ENCODE measurements at regions not wholly inside any gene's neighbourhood (a gene's known extent, or its start where the extent isn't known, plus 50 kb on each side); places are given as distances from the start of the nearest gene placed in this dataset.

- H3K27me3 ChIP-seq (ENCODE audit: control insufficient read depth, insufficient read depth, low read length): no peaks in the 10 kb centered on the region
- H3K27ac ChIP-seq (ENCODE audit: low read length): no peak overlapping the region
- no peak for DNase-seq (ENCODE audit: low read depth, low spot score)
- no peaks in the 10 kb centered on the region for H3K36me3 ChIP-seq (ENCODE audit: control insufficient read depth, insufficient read depth, low read length)
- no peak overlapping the region for H3K4me3 ChIP-seq (ENCODE audit: low read length)
- peaks cover 3% of the 10 kb centered on the region; the same call in 1 of the 2 replicates for H3K4me1 ChIP-seq (ENCODE audit: control insufficient read depth, insufficient read depth, low read length)
- H3K9me3 ChIP-seq (ENCODE audit: control insufficient read depth, insufficient read depth, low read length): no peaks in the 10 kb centered on the region
- no CpG with 5 or more reads among the region's 5 CpGs for WGBS (ENCODE audit: insufficient coverage, insufficient read length)
Observed at GRCh38 chr3:41073190-41073589, 126.1 kb upstream of the CTNNB1 start.

- Histone ChIP-seq H3K4me3 (ENCODE audit: low read length) (no peak overlapping the region), H3K36me3 (ENCODE audit: control insufficient read depth, insufficient read depth, low read length) (no peaks in the 10 kb centered on the region), H3K27me3 (ENCODE audit: control insufficient read depth, insufficient read depth, low read length) (no peaks in the 10 kb centered on the region), H3K27ac (ENCODE audit: low read length) (no peak overlapping the region), H3K9me3 (ENCODE audit: control insufficient read depth, insufficient read depth, low read length) (no peaks in the 10 kb centered on the region), H3K4me1 (ENCODE audit: control insufficient read depth, insufficient read depth, low read length) (peaks cover 5% of the 10 kb centered on the region; the same call in 1 of the 2 replicates)
- no CpG with 5 or more reads among the region's 7 CpGs for WGBS (ENCODE audit: insufficient coverage, insufficient read length)
- DNase-seq (ENCODE audit: low read depth, low spot score): no peak
Observed at GRCh38 chr3:41075975-41076374, 123.3 kb upstream of the CTNNB1 start.

- Histone ChIP-seq H3K27ac (ENCODE audit: low read length) (no peak overlapping the region), H3K4me1 (ENCODE audit: control insufficient read depth, insufficient read depth, low read length) (peaks cover 5% of the 10 kb centered on the region; the same call in 1 of the 2 replicates), H3K27me3 (ENCODE audit: control insufficient read depth, insufficient read depth, low read length) (no peaks in the 10 kb centered on the region), H3K9me3 (ENCODE audit: control insufficient read depth, insufficient read depth, low read length) (no peaks in the 10 kb centered on the region), H3K4me3 (ENCODE audit: low read length) (no peak overlapping the region), H3K36me3 (ENCODE audit: control insufficient read depth, insufficient read depth, low read length) (no peaks in the 10 kb centered on the region)
- DNase-seq (ENCODE audit: low read depth, low spot score): no peak
Observed at GRCh38 chr3:41076399-41076798, 122.9 kb upstream of the CTNNB1 start.

GRCh38 chr3:41080141-41080540 lies 119.2 kb upstream of the CTNNB1 start:
- peaks cover 5% of the 10 kb centered on the region; the same call in 1 of the 2 replicates for H3K4me1 ChIP-seq (ENCODE audit: control insufficient read depth, insufficient read depth, low read length)
- no peaks in the 10 kb centered on the region for H3K9me3 ChIP-seq (ENCODE audit: control insufficient read depth, insufficient read depth, low read length)
- no peak for DNase-seq (ENCODE audit: low read depth, low spot score)
- no peaks in the 10 kb centered on the region for H3K27me3 ChIP-seq (ENCODE audit: control insufficient read depth, insufficient read depth, low read length)
- no CpG with 5 or more reads among the region's 4 CpGs for WGBS (ENCODE audit: insufficient coverage, insufficient read length)
- no peak overlapping the region for H3K4me3 ChIP-seq (ENCODE audit: low read length)
- H3K27ac ChIP-seq (ENCODE audit: low read length): no peak overlapping the region
- H3K36me3 ChIP-seq (ENCODE audit: control insufficient read depth, insufficient read depth, low read length): no peaks in the 10 kb centered on the region

GRCh38 chr3:41088882-41089281 lies 110.4 kb upstream of the CTNNB1 start:
- no peak overlapping the region for H3K27ac ChIP-seq (ENCODE audit: low read length)
- no peaks in the 10 kb centered on the region for H3K27me3 ChIP-seq (ENCODE audit: control insufficient read depth, insufficient read depth, low read length)
- H3K4me3 ChIP-seq (ENCODE audit: low read length): no peak overlapping the region
- H3K36me3 ChIP-seq (ENCODE audit: control insufficient read depth, insufficient read depth, low read length): no peaks in the 10 kb centered on the region
- no peaks in the 10 kb centered on the region for H3K9me3 ChIP-seq (ENCODE audit: control insufficient read depth, insufficient read depth, low read length)
- no peaks in the 10 kb centered on the region for H3K4me1 ChIP-seq (ENCODE audit: control insufficient read depth, insufficient read depth, low read length)
- WGBS (ENCODE audit: insufficient coverage, insufficient read length): no CpG with 5 or more reads among the region's 1 CpG
- DNase-seq (ENCODE audit: low read depth, low spot score): no peak

- Histone ChIP-seq H3K4me3 (ENCODE audit: low read length) (no peak overlapping the region), H3K9me3 (ENCODE audit: control insufficient read depth, insufficient read depth, low read length) (no peaks in the 10 kb centered on the region), H3K4me1 (ENCODE audit: control insufficient read depth, insufficient read depth, low read length) (no peaks in the 10 kb centered on the region), H3K27me3 (ENCODE audit: control insufficient read depth, insufficient read depth, low read length) (no peaks in the 10 kb centered on the region), H3K36me3 (ENCODE audit: control insufficient read depth, insufficient read depth, low read length) (no peaks in the 10 kb centered on the region), H3K27ac (ENCODE audit: low read length) (no peak overlapping the region)
- WGBS (ENCODE audit: insufficient coverage, insufficient read length): no CpG with 5 or more reads among the region's 1 CpG
- DNase-seq (ENCODE audit: low read depth, low spot score): no peak
Observed at GRCh38 chr3:41089566-41089965, 109.7 kb upstream of the CTNNB1 start.

GRCh38 chr3:41092844-41093243 lies 106.5 kb upstream of the CTNNB1 start:
- Histone ChIP-seq H3K4me3 (ENCODE audit: low read length) (no peak overlapping the region), H3K9me3 (ENCODE audit: control insufficient read depth, insufficient read depth, low read length) (no peaks in the 10 kb centered on the region), H3K36me3 (ENCODE audit: control insufficient read depth, insufficient read depth, low read length) (no peaks in the 10 kb centered on the region), H3K27me3 (ENCODE audit: control insufficient read depth, insufficient read depth, low read length) (no peaks in the 10 kb centered on the region), H3K4me1 (ENCODE audit: control insufficient read depth, insufficient read depth, low read length) (no peaks in the 10 kb centered on the region), H3K27ac (ENCODE audit: low read length) (no peak overlapping the region)
- DNase-seq (ENCODE audit: low read depth, low spot score): no peak
- no CpG with 5 or more reads among the region's 4 CpGs for WGBS (ENCODE audit: insufficient coverage, insufficient read length)

GRCh38 chr3:41093476-41093875 lies 105.8 kb upstream of the CTNNB1 start:
- no CpG with 5 or more reads among the region's 3 CpGs for WGBS (ENCODE audit: insufficient coverage, insufficient read length)
- Histone ChIP-seq H3K36me3 (ENCODE audit: control insufficient read depth, insufficient read depth, low read length) (no peaks in the 10 kb centered on the region), H3K9me3 (ENCODE audit: control insufficient read depth, insufficient read depth, low read length) (no peaks in the 10 kb centered on the region), H3K4me3 (ENCODE audit: low read length) (no peak overlapping the region), H3K27ac (ENCODE audit: low read length) (no peak overlapping the region), H3K4me1 (ENCODE audit: control insufficient read depth, insufficient read depth, low read length) (no peaks in the 10 kb centered on the region), H3K27me3 (ENCODE audit: control insufficient read depth, insufficient read depth, low read length) (no peaks in the 10 kb centered on the region)
- DNase-seq (ENCODE audit: low read depth, low spot score): no peak

GRCh38 chr3:41094351-41094750 lies 105.0 kb upstream of the CTNNB1 start:
- Histone ChIP-seq H3K9me3 (ENCODE audit: control insufficient read depth, insufficient read depth, low read length) (no peaks in the 10 kb centered on the region), H3K27ac (ENCODE audit: low read length) (no peak overlapping the region), H3K4me3 (ENCODE audit: low read length) (no peak overlapping the region), H3K27me3 (ENCODE audit: control insufficient read depth, insufficient read depth, low read length) (no peaks in the 10 kb centered on the region), H3K4me1 (ENCODE audit: control insufficient read depth, insufficient read depth, low read length) (no peaks in the 10 kb centered on the region), H3K36me3 (ENCODE audit: control insufficient read depth, insufficient read depth, low read length) (no peaks in the 10 kb centered on the region)
- no CpG with 5 or more reads among the region's 4 CpGs for WGBS (ENCODE audit: insufficient coverage, insufficient read length)
- DNase-seq (ENCODE audit: low read depth, low spot score): no peak

- Histone ChIP-seq H3K27me3 (ENCODE audit: control insufficient read depth, insufficient read depth, low read length) (no peaks in the 10 kb centered on the region), H3K9me3 (ENCODE audit: control insufficient read depth, insufficient read depth, low read length) (no peaks in the 10 kb centered on the region), H3K27ac (ENCODE audit: low read length) (no peak overlapping the region), H3K4me3 (ENCODE audit: low read length) (no peak overlapping the region), H3K4me1 (ENCODE audit: control insufficient read depth, insufficient read depth, low read length) (no peaks in the 10 kb centered on the region), H3K36me3 (ENCODE audit: control insufficient read depth, insufficient read depth, low read length) (no peaks in the 10 kb centered on the region)
- no CpG with 5 or more reads among the region's 8 CpGs for WGBS (ENCODE audit: insufficient coverage, insufficient read length)
- no peak for DNase-seq (ENCODE audit: low read depth, low spot score)
Observed at GRCh38 chr3:41095702-41096101, 103.6 kb upstream of the CTNNB1 start.

GRCh38 chr3:41097896-41098496 lies 101.3 kb upstream of the CTNNB1 start:
- H3K36me3 ChIP-seq (ENCODE audit: control insufficient read depth, insufficient read depth, low read length): no peaks in the 10 kb centered on the region
- H3K4me1 ChIP-seq (ENCODE audit: control insufficient read depth, insufficient read depth, low read length): no peaks in the 10 kb centered on the region
- H3K27me3 ChIP-seq (ENCODE audit: control insufficient read depth, insufficient read depth, low read length): no peaks in the 10 kb centered on the region
- no peak overlapping the region for H3K4me3 ChIP-seq (ENCODE audit: low read length)
- no peaks in the 10 kb centered on the region for H3K9me3 ChIP-seq (ENCODE audit: control insufficient read depth, insufficient read depth, low read length)
- DNase-seq (ENCODE audit: low read depth, low spot score): no peak
- no CpG with 5 or more reads among the region's 3 CpGs for WGBS (ENCODE audit: insufficient coverage, insufficient read length)
- no peak overlapping the region for H3K27ac ChIP-seq (ENCODE audit: low read length)

All from iPS DF 6.9 (cell line).